GM23338 (cell line): ENCODE measurements at regions not wholly inside any gene's neighbourhood (a gene's known extent, or its start where the extent isn't known, plus 50 kb on each side); places are given as distances from the start of the nearest gene placed in this dataset.

Experiments
- ATAC-seq: fragments of 200-7000 bp; cut with Tn5 transposase; 3 replicates; pipeline ENCODE4 v1.9.1; 2020
- DNase-seq: peaks from one replicate; pipeline ENCODE4 v3.0.0-alpha.2; 2015; ENCODE audit warnings: low spot score
- H2AFZ ChIP-seq: fragments of 200-600 bp; sonication (generic); 2 replicates; pipeline ENCODE4 v1.8.0; 2016; ENCODE audit warnings: antibody characterized with exemption, mild to moderate bottlenecking, moderate library complexity
- H3F3A ChIP-seq: fragments of 200-600 bp; sonication (generic); replicated peaks from 2 replicates; pipeline ENCODE4 v1.8.0; 2017; ENCODE audit warnings: antibody characterized with exemption, mixed run types, low read depth
- H3K27ac ChIP-seq: fragments of 200-600 bp; sonication (generic); 2 replicates; pipeline ENCODE4 v1.6.1; 2016; ENCODE audit warnings: low read depth
- H3K27me3 ChIP-seq: fragments of 200-600 bp; sonication (generic); 2 replicates; pipeline ENCODE4 v1.8.0; 2016; ENCODE audit warnings: mild to moderate bottlenecking, mixed run types, moderate library complexity; ENCODE audit not compliant: insufficient read depth
- H3K36me3 ChIP-seq: fragments of 200-600 bp; sonication (generic); 2 replicates; pipeline ENCODE4 v1.8.0; 2016; ENCODE audit warnings: mild to moderate bottlenecking; ENCODE audit not compliant: insufficient read depth
- H3K4me1 ChIP-seq: fragments of 200-600 bp; sonication (generic); 2 replicates; pipeline ENCODE4 v1.8.0; 2016; ENCODE audit warnings: mild to moderate bottlenecking, moderate library complexity; ENCODE audit not compliant: insufficient read depth
- H3K4me2 ChIP-seq: fragments of 200-600 bp; sonication (generic); 2 replicates; pipeline ENCODE4 v1.7.1; 2017; ENCODE audit warnings: mixed run types
- H3K4me3 ChIP-seq: fragments of 200-600 bp; sonication (generic); 2 replicates; pipeline ENCODE4 v1.6.1; 2016; ENCODE audit warnings: mixed run types
- H3K79me2 ChIP-seq: fragments of 200-600 bp; sonication (generic); replicated peaks from 2 replicates; pipeline ENCODE4 v1.8.0; 2017; ENCODE audit warnings: mild to moderate bottlenecking; ENCODE audit not compliant: insufficient read depth
- H3K9me2 ChIP-seq: fragments of 200-600 bp; sonication (generic); 2 replicates; pipeline ENCODE4 v1.8.0; 2017; ENCODE audit not compliant: insufficient read depth
- H4K20me1 ChIP-seq: fragments of 200-600 bp; sonication (generic); replicated peaks from 2 replicates; pipeline ENCODE4 v1.8.0; 2017; ENCODE audit warnings: mild to moderate bottlenecking; ENCODE audit not compliant: insufficient read depth
- H3K27ac Mint-ChIP-seq: 2 replicates; pipeline ENCODE4 v1.8.0; 2020; ENCODE audit warnings: inconsistent platforms, mild to moderate bottlenecking, moderate library complexity, mixed read lengths
- H3K27me3 Mint-ChIP-seq: 3 replicates; pipeline ENCODE4 v1.8.0; 2022; ENCODE audit warnings: low read depth, mild to moderate bottlenecking, moderate library complexity, mixed read lengths, inconsistent platforms; ENCODE audit not compliant: insufficient read depth, poor library complexity
- H3K36me3 Mint-ChIP-seq: 3 replicates; pipeline ENCODE4 v1.8.0; 2021; ENCODE audit warnings: low read depth, mild to moderate bottlenecking, inconsistent platforms, moderate library complexity, mixed read lengths
- H3K4me1 Mint-ChIP-seq: 3 replicates; pipeline ENCODE4 v1.8.0; 2020; ENCODE audit warnings: mild to moderate bottlenecking, inconsistent platforms, mixed read lengths
- H3K4me3 Mint-ChIP-seq: 3 replicates; pipeline ENCODE4 v1.8.0; 2021; ENCODE audit warnings: moderate library complexity, mild to moderate bottlenecking, inconsistent platforms, mixed read lengths
- H3K9me3 Mint-ChIP-seq: 3 replicates; pipeline ENCODE4 v1.8.0; 2020; ENCODE audit warnings: moderate library complexity, mild to moderate bottlenecking, inconsistent platforms, mixed read lengths
- CREB1 ChIP-seq: fragments of 250-450 bp; sonication (Bioruptor Pico); IDR thresholded peaks from 2 replicates; pipeline ENCODE4 v1.5.0; 2020; ENCODE audit warnings: low read depth, mild to moderate bottlenecking, moderate library complexity
- CTCF ChIP-seq, 2 experiments: fragments of 200-600 bp in 1 of 2; sonication (generic) in 1 of 2; conservative IDR thresholded peaks; 2 replicates each; pipeline versions ENCODE4 v1.5.1 to v1.6.1; 2016 to 2017; ENCODE audit warnings: antibody characterized with exemption in 2 of 2, low read depth in 2 of 2, mild to moderate bottlenecking in 2 of 2, moderate library complexity in 1 of 2
- ETS1 ChIP-seq: IDR thresholded peaks from 2 replicates; pipeline ENCODE4 v1.6.1; 2016; ENCODE audit warnings: antibody characterized with exemption
- EZH2 ChIP-seq: fragments of 200-600 bp; sonication (generic); IDR thresholded peaks from one replicate; pipeline ENCODE4 v1.8.0; 2017; ENCODE audit warnings: antibody characterized with exemption, mild to moderate bottlenecking, low read depth; ENCODE audit not compliant: unreplicated experiment
- EZH2phosphoT487 ChIP-seq: fragments of 200-600 bp; sonication (generic); IDR thresholded peaks from one replicate; pipeline ENCODE4 v1.8.1; 2018; ENCODE audit warnings: antibody characterized with exemption; ENCODE audit not compliant: unreplicated experiment
- JUNB ChIP-seq: IDR thresholded peaks from one replicate; pipeline ENCODE4 v1.6.1; 2016; ENCODE audit warnings: antibody characterized with exemption; ENCODE audit not compliant: unreplicated experiment
- NANOG ChIP-seq: IDR thresholded peaks from 2 replicates; pipeline ENCODE4 v1.6.1; 2016; ENCODE audit warnings: antibody characterized with exemption, borderline replicate concordance
- POLR2AphosphoS5 ChIP-seq: IDR thresholded peaks from 2 replicates; pipeline ENCODE4 v1.6.1; 2016; ENCODE audit warnings: antibody characterized with exemption, low read depth
- ZNF114 ChIP-seq: fragments of 250-450 bp; sonication (Bioruptor Pico); IDR thresholded peaks from 2 replicates; pipeline ENCODE4 v1.5.0; 2020; ENCODE audit warnings: mild to moderate bottlenecking, moderate library complexity
- ZNF331 ChIP-seq: fragments of 250-450 bp; sonication (Bioruptor Pico); IDR thresholded peaks from 2 replicates; pipeline ENCODE4 v1.5.0; 2020; ENCODE audit warnings: low read depth, mild to moderate bottlenecking, moderate library complexity
- ZNF462 ChIP-seq: fragments of 250-450 bp; sonication (Bioruptor Pico); IDR thresholded peaks from 2 replicates; pipeline ENCODE4 v1.5.0; 2020; ENCODE audit warnings: mild to moderate bottlenecking, moderate library complexity

GRCh38 chrX:68997911-68998310 lies 167.3 kb downstream of the PJA1 start (continued):
- TF ChIP-seq ZNF462 (CRISPR knock-in tag) (no peak), NANOG (no peak), EZH2phosphoT487 (no peak), ZNF331 (CRISPR knock-in tag) (no peak), POLR2AphosphoS5 (no peak)

GRCh38 chrX:68997511-68997910 lies 167.7 kb downstream of the PJA1 start:
- H2AFZ ChIP-seq, result no peak overlapping the region
- TF ChIP-seq EZH2phosphoT487 (no peak), ZNF331 (CRISPR knock-in tag) (no peak), CTCF (conservative IDR thresholded peaks at IDR 0.05; ENCODE audit: low read depth in 2 of 2) (no peak), EZH2 (no peak), ETS1 (no peak), NANOG (no peak), POLR2AphosphoS5 (no peak), CREB1 (CRISPR knock-in tag) (no peak), ZNF114 (CRISPR knock-in tag) (no peak), JUNB (no peak)

More at GRCh38 chrX:68997511-68997910, 167.7 kb downstream of the PJA1 start:
- Histone ChIP-seq H3K27ac (no peak overlapping the region), H3K9me2 (no peaks in the 10 kb centered on the region), H3K4me2 (no peak overlapping the region), H3K4me1 (no peaks in the 10 kb centered on the region), H3K79me2 (no peaks in the 10 kb centered on the region), H3K4me3 (no peak overlapping the region), H4K20me1 (no peaks in the 10 kb centered on the region), H3F3A (no peaks in the 10 kb centered on the region), H3K27me3 (no peaks in the 10 kb centered on the region), H3K36me3 (no peaks in the 10 kb centered on the region)
- Mint-ChIP-seq H3K4me3 (no peak overlapping the region), H3K9me3 (no peaks in the 10 kb centered on the region; the same call in 2 of the 3 replicates), H3K36me3 (no peaks in the 10 kb centered on the region), H3K27me3 (peaks cover 4% of the 10 kb centered on the region), H3K4me1 (peaks cover 3% of the 10 kb centered on the region; the same call in 2 of the 3 replicates), H3K27ac (no peak overlapping the region)
- no peak for DNase-seq
- ATAC-seq, result no peak
